Kidney tubule cell (primary cell): ENCODE measurements at regions not wholly inside any gene's neighbourhood (a gene's known extent, or its start where the extent isn't known, plus 50 kb on each side); places are given as distances from the start of the nearest gene placed in this dataset.
A peak's percentile ranks its signal among the peaks of the same experiment; 100 is the strongest.

Experiments used
- DNase-seq: peaks from one replicate; pipeline ENCODE4 v3.0.0-alpha.2; 2018; ENCODE audit warnings: low spot score

DNA sequence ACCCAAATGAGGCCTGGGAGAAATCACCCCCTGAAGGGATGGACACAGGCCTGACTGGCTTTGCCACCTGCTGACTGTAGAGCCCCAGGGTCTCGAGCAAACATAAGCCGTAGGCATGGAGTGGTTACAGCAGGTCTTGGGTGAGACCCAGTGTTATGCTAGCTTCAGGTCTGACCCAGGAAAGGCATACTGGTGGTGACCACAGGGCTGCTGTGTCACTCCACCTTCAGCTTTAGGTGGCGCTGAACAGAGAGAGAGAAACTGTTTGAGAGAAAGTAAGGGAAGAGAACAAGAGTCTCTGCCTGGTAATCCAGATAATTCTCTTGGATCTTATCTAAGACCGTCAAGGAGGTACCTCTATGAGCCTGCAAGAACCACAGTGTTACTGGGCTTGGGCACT, 1544.2 kb upstream of the TMEFF2 start:
- DNase-seq = no peak

DNA sequence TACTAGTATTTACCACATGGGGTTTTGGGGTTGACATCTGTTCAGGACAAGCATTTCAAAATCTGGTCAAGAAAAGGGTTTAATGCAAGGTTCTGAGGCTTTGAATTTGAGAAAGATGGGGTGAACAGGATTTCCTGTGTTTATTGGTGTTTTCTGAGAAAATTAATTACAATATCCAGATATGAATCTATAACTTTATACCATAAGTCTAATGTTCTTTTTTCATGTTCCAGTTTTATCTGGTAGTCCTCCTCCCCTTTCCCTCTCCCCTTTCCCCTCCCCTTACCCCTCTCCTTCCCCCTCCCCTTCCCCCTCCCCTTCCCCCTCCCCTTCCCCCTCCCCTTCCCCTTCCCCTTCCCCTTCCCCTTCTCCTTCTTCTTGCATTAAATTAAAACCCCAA, 1518.2 kb upstream of the TMEFF2 start:
- DNase-seq = no peak

DNA sequence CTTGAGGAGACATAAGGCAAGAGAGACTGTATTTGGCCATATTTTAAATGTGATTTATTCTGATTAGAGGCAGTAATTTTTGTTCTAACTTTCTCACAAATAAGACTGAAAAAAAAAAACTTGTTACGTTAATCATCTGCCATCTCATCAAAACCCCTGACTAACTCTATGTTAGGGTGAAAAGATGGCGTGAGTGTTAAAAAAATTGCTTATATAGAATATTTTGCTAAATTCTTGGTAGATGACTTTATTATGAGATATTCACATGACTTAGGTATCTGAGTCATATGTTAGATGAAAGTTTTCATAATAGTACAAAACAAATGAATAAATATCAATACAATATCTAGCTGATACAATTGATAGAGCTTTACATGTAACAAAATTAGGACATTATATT, 1508.7 kb upstream of the TMEFF2 start:
- DNase-seq = no peak

DNA sequence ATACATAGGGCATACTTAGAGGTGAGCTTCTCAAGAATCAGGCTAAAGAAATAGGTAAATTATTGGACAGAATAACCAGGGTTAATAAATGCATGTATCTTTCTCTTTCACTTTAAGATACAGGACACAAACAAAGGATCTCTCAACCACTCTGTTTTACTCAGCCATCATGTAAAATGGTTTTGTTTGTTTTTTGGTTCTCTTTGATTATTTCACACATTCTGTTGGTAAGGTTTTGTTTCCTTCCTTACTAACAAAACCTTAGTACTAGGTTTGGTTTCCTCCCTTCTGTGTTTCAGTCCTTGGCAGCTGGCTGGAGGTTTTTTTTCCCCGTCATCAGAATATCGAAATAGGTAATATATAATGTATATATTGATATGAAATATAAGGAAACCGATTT, 1506.8 kb upstream of the TMEFF2 start:
- DNase-seq = no peak

DNA sequence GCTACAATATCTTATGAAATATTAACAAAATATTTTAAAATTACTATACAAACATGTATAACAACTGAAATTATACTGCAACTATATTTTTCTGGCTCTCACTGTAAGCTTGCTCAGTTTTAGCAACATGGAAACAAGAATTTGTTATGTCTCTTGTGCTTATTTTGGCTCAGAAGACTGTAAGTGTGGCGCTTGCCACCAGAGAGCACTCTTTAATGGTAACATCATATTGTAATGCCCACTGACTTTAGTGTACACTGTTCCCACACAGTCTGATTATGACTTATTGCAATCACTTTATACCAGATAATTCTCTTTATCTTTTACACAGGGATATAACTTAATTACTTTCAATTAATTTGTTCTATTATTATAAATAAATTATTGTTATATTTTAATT, 1500.6 kb upstream of the TMEFF2 start:
- DNase-seq = peak; percentile 21

DNA sequence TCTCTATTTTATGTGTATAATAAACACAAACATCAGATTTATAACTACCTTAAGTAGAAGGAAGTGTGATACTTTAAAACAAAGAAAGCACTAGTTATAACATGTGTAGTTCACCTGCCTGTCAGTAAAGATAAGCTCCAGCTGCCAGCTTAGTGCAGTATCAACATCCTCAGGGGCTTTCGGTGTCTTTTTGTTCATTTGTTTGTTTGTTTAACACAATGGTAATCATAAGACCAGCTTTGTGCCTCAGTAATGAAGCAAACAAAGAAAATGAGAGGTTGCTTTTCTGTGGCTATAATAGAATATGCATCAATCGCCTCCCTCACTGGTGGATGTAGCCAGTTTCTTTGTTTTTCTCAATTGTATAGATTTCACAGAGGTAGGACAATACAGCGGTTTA, 1499.0 kb upstream of the TMEFF2 start:
- DNase-seq = no peak

DNA sequence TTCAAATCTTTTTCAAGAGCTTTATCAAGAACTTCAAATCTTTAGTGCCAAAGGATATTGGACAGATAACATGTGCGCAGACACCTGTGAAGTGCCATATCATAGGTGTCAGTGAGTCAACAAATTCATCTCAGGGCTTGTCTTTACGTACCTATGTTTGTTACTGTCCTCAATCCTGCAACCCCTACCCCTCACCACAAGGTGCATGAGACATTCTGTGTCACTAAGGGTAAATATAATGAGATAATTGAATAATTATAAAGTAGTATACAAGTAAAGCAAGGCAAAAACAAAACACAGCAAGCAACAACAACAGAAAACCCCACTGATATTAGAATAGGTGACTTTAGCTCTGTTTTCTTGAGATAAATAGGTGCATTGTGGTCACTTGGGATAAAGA, 1495.8 kb upstream of the TMEFF2 start:
- no peak for DNase-seq

DNA sequence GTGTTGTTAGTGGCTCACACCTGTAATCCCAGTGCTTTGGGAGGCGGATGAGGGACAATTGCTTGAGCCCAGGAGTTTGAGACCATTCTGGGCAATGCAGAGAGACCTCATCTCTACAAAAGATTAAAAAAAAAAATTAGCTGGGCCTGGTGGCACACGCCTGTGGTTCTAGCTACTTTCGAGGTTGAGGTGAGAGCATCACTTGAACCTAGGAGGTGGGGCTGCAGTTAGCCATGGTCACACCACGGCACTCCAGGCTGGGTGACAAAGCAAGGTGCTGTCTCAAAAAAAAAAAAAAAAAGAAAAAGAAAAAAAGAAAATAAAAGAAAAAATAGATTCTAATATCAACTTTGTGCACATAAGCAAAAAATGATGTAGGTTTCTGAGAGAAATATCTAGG, 1492.5 kb upstream of the TMEFF2 start:
- no peak for DNase-seq

DNA sequence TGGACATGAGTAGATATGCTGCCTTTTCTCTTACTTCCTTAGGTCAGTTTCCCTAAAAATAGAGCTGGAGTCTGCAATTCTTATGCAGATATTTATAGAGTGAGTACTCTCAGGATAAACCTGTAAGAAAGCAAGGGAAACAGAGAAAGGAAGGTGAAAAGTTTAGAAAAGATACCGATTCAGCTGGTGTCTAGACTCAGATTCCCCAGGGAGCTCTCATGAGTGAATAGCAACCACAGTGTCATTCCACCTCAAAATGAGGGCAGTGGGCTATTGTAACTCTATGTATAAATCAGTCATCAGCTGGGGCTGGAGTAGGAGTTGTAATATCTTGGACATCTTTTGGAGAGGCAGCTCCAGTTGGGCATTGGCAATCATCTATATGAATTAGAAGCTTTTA, 1485.1 kb upstream of the TMEFF2 start:
- DNase-seq = no peak

DNA sequence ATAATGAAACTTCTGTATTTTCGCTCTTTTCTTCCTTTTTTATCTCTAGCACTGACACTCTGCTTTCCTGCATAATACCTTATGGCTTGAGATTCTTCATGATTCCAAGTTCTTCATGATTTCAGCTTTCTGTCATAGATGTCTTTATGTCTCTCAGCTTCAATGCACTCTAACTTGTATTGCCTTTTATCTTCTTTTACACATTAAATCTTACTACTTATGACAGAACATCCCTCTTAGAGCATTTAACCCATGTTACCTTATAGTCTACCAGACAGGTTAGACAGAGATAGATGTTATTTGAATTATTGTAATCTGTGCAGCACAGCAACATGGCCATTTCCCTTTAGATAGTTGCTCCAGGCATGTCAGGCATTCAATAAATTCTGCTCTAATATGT, 1475.7 kb upstream of the TMEFF2 start:
- no peak for DNase-seq

DNA sequence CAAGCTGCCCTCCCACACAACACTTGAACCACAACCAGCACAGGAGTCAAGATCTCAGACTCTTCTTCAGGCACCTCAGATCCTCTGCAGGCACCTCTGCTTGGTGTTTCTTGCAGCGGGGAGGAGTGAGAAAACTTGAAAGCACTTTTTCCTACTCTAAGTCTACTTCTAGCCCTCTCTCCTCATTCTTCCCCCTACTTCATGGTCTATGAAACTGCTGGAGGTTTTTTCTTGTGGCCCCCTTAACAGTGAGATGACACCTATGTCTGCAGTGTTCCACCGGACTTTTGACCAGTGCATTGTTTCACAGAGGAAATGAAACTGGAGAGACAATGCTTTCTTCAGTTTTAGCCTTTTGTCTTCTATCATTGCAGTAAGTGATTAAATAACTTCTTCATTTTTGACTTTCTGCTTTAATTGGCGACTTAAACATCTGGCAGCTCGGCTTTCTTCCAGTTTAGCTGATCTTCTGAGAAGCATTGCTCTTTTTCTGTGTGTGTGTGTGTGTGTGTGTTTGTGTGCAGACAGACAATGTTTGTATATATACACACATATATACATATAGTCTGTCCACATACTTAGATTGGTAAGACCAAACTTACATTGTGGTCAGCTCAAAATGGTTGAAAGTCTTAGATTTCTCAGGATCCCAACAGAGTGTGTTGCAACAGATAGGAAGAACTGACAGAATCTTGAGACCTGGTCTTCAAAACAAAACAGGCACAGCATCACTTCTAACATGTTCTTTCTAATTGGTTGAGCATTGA, 1474.0 kb upstream of the TMEFF2 start:
- no peak for DNase-seq

DNA sequence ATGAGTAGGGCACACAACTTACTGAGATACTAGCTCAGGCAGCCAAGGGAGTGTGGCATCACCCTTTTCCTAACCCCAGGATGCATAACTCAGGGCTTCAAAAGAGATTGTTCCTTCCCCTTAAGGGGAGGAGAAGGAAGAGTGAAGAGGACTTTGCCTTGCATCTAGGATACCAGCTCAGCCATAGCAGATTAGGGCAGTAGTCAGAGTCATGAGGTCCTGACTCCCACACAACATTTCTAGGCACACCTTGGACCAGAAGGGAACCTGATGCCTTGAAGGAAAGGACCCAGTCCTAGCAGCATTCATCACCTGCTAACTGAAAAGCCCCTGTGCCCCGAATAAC, 1433.2 kb upstream of the TMEFF2 start:
- no peak for DNase-seq

DNA sequence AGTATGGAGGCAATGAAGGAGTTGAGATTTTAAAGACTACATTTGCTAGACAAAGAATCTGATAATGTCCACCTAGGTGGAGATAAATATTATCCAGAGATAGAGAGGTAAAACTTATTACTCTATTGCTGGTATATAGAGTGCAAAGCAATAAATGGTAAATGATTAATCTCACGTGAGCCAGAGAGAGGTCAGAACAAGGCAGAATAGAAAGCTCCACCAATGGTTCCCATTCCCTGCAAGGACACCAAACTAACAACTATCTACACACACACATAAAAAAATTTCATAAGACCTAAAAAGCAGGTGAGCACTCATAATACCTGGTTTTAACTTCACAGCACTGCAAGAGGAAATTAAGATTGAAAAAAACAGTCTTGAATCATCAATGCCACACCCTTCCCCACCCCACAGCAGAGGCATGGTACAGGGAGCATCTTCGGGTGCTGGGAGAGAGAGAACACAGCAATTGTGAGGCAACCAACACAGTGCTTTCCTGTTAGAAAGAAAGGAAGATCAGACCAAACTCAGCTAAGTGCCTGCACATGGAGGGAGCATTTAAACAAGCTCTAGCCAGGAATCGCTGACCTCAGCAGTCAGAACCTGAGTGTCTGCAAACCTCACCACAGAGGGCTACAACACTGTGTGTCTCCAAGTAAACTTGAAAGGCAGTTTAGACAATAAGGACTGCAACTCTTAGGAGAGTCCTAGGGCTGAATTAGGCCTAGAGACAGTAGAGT, 1432.6 kb upstream of the TMEFF2 start:
- no peak for DNase-seq

DNA sequence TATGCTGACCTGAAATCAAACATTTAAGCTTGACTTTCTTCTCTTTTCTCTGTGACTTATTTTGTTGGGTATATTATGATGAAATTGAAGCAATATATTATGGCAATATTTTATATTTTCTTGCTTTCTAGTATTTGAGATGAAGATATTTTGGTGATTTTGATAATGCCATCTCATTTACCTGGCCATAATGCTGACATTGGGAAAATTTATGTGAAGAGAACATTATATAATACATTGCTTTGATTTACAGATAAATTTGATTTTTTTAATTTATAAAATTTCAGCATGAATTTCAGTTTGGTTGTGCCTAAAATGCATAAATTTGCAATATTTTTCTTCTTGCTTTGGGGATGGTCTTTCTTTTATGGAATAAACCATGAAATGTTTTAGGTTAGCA, 1413.7 kb upstream of the TMEFF2 start:
- no peak for DNase-seq

DNA sequence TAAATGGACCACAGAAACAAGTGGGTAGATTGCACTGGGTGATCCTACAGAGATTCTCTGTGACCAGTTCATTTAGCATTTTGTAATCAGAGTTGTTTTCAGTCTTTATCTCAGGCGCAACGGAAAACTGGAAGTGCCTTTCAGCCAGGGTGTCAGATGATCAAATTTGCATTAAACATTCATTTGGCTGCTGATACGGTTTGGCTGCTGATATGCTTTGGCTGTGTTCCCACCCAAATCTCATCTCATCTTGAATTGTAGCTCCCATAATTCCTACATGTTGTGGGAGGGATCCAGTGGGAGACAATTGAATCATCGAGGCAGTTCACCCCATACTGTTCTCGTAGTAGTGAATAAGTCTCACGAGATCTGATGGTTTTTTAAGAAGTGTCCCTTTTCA, 1396.1 kb upstream of the TMEFF2 start:
- DNase-seq = no peak

DNA sequence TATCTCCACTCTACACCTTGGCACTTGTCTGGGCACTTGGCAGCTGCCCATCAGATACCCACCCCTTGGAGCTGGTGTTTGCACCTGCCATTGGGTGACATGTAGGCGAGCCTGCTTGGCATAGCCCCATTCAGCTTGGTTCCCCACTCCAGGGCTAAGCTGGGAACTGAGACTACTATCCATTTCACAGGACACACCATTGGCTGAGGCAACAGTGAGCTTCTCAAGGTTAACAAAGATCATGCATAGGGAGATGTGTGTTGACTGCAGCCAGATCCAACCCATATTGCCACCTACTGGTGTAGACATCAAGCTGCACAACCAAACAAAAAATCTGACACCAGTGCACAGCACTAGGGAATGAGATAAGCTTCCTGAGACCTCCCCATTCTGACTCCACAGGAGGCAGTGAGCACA, 1389.8 kb upstream of the TMEFF2 start:
- peak; percentile 65 for DNase-seq

DNA sequence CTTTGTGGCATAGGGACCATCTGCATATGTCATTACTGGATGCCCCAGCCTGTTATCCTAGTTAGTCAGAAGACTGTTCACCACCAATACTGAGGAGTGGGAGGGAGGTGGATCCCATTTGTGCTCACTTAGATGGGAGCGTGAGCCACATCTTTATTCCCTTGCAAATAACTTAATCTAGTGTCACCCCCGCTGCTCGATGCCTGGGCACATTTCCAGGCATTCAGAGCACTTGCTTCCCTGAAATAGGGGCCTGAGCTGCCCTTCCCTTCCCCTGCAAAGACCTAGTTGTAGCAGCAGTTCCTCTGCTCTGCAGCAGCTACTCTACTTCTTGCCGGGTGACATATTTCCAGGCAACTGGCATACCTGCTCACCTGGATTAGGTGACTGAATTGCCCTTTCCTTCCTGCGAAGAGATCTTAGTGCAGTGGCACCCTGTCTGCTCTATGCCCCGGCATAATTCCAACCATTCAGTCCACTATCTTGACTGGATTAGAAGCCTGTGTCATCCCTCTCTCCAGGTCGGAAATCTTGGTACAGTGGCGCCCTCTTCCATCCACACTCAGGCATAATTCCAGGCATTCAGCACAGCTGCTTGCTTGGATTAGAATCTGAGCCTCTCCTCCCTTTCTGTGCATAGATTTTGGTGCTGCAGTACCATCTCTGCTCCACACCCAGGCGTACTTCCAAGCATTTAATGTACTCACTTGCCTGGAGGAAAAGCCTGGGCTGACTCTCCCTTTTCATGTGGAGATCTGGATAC, 1389.1 kb upstream of the TMEFF2 start:
- DNase-seq = peak; percentile 50

DNA sequence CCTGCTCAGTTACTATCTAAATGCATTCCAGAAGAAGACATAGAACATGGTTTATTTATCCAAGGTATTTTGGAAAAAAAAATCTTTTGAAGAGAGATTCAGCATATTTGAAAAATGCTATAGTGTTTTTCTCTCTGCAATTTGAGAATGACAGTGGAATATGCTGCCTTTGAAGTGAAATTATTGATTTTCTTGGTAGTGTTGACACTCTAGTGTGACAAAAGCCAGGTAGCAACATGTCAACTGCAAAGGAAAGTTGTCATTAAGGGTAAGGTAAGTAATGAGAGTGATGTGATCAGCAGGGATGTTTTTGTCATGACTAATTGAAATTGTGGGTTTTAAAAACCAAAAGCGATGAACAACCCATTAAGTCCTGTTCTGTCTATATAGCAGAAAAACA, 1387.1 kb upstream of the TMEFF2 start:
- DNase-seq = peak; percentile 1

DNA sequence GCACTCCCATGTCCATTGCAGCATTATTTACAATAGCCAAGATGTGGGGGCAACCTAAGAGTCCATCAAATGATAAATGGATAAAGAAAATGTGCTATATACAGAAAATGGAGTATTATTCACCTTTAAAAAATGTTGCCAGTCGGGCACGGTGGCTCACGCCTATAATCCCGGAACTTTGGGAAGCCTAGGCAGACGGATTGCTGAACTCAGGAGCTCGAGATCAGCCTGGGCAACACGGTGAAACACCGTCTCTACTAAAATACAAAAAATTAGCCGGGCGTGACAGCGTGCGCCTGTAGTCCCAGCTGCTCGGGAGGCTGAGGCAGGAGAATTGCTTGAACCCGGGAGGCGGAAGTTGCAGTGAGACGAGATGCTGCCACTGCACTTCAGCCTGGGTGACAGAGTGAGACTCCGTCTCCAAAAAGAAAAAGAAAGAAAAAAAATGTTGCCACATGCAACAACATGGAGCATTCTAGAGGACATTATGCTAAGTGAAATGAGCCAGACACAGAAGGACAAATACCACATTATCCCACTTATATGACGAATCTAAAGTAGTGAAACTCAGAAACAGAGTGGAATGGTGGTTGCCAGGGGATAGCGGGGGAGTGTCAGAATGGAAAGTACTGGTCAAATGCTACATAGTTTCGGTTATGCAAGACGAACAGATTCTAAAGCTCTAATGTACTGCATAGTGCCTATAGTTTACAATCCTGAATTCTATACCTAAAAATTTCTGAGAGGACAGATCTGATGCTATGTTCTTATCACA, 1385.6 kb upstream of the TMEFF2 start:
- no peak for DNase-seq

DNA sequence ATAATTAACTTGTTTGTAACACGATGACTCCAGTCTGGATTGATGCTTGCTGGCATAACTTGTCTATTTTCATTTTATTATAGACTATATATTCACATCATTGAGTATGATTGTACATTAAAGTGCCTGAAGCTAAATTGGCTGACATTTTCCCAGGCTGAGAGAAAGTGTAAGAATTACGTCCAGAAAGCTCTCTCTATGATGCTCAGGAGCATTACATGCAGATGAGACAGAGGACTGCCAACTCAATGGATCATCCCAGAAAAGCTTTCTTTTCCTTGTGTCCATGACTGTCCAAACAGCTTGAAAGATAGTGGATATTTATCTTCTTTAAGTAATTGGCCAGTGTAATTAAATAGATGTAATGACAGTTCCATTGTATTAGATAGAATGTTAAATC, 1372.2 kb upstream of the TMEFF2 start:
- DNase-seq = no peak

DNA sequence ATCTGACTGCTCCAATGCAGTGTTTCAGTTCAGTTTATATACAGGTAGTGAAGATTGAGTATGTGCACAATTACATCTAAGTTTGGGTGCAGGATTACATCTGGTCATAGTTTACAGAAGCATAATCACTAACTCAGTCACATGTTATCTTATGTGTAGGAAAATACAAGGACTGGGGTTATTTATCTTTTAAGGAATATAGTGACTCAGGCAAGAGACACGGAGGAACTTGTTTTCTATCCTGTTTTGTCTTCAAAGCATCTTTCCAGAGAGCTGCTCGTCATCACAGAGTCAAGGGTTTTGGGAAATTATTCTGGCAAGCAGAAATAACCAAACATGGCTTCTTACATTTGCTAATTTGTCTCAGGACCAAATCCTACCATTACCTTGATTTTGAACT, 1371.5 kb upstream of the TMEFF2 start:
- no peak for DNase-seq

DNA sequence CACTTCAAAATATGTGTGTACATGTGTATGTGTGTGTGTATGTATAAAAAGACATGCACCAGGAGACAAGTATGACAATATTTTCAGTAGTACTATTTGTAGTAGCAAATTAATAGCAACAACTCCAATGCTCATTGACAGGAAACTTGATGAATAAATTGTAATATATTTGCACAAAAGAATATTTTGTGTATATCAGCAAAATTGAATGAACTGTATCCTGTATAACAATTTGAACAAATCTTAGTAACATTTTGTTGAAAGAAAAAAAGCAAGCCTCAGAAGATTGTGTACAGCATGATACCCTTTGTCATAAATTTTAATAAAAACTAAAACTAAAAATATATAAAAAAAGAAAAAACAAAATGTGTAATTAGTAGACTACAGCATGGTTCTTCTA, 1367.3 kb upstream of the TMEFF2 start:
- no peak for DNase-seq
